ENCODE measurements at regions not wholly inside any gene's neighbourhood (a gene's known extent, or its start where the extent isn't known, plus 50 kb on each side); places are given as distances from the start of the nearest gene placed in this dataset.
"Not testable (repeated sequence)": the region's sequence is repeated elsewhere in the genome, so short reads cannot be mapped to it uniquely, and the experiment has no call there.

GRCh38 chr4:92237559-92237958 lies 66.2 kb upstream of the GRID2 start:
- no peak for DNase-seq

- no peak for DNase-seq
These were observed 62.7 kb upstream of the GRID2 start for GRCh38 chr4:92241094-92241493.

DNA sequence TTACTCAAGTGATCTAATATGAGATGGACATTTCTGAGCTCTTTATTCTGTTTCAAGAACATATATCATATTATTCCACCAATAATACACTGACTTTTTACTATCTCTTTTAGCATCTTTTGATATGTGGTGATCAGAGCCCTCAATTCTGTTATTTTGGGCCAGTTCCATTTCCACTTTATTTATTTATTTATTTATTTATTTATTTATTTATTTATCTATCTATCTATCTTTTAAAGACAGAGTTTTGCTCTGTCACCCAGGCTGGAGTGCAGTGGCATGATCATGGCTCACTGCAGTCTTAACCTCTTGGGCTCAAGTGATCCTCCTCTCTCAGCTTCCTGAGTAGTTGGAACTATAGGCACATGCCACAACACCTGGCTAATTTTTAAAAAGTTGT lies 57.4 kb upstream of the GRID2 start:
- no peak for DNase-seq

GRCh38 chr4:92249541-92249940 lies 54.2 kb upstream of the GRID2 start:
- no peak for DNase-seq

DNA sequence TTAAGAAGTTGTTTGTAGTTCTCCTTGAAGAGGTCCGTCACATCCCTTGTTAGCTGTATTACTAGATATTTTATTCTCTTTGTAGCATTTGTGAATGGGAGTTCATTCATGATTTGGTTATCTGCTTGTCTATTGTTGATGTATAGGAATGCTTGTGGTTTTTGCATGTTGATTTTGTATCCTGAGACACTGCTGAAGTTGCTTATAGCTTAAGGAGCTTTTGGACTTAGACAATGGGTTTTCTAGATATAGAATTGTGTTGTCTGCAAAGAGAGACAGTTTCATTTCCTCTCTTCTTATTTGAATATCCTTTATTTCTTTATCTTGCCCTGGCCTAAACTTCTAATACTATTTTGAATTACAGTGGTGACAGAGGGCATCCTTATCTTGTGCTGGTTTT lies 52.1 kb upstream of the GRID2 start:
- DNase-seq: no peak

DNA sequence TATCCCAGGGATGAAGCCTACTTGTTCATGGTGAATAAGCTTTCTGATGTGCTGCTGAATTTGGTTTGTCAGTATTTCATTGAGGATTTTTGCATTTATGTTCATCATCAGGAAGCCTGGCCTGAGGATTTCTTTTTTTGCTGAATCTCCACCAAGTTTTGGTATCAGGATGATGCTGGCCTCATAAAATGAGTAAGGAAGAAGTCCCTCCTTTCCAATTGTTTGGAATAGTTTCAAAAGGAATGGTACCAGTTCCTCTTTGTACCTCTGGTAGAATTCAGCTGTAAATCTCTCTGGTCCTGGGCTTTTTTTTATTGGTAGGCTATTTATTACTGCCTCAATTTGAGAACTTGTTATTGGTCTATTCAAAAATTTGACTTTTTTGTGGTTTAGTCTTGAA lies 51.4 kb upstream of the GRID2 start:
- DNase-seq: not testable (repeated sequence)

GRCh38 chr4:92252846-92253245 lies 50.9 kb upstream of the GRID2 start:
- no peak for DNase-seq

DNA sequence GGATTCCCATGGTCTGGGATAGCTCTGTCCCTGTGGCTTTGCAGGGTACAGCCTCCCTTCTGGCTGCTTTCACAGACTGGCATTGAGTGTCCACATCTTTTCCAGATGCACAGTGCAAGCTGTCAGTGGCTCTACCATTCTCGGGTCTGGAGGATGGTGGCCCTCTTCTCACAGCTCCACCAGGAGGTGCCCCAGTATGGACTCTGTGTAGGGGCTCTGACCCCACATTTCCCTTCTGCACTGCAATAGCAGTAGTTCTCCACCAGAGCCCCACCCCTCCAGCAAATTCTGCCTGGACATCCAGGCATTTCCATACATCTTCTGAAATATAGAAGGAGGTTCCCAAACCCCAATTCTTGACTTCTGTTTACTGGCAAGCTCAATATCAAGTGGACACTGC lies 50.2 kb upstream of the GRID2 start:
- no peak for DNase-seq

All from T-helper 2 cell (primary cell).